Middle frontal gyrus (tissue), 1 donor: ENCODE measurements at regions not wholly inside any gene's neighbourhood (a gene's known extent, or its start where the extent isn't known, plus 50 kb on each side); places are given as distances from the start of the nearest gene placed in this dataset.
"Not testable (repeated sequence)": the region's sequence is repeated elsewhere in the genome, so short reads cannot be mapped to it uniquely, and the experiment has no call there.

Experiments
- DNase-seq: peaks from one replicate; pipeline ENCODE4 v3.0.0-alpha.2; 2015; ENCODE audit warnings: low spot score; ENCODE audit errors: extremely low spot score

DNA sequence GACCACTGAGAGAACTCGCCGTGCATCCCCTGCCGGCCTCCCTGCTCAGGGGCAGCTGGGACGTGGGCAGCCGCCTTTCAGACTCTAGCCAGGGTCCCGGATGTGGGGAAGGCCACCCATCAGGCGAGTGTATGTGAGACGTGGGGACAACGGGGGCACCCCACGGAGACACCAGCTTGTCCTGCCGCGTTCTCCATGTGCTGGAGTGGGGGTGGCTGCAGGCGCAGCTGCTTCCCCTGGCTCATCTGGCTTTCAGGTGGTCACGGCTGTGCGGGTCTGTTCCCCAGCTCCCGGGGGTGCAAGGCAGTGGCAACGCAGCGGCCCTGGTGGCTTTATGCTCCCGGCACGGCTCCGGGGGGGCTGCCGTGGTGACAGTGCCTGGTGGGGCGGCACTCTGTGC lies 4427.5 kb upstream of the TPTE start:
- DNase-seq = not testable (repeated sequence)

DNA sequence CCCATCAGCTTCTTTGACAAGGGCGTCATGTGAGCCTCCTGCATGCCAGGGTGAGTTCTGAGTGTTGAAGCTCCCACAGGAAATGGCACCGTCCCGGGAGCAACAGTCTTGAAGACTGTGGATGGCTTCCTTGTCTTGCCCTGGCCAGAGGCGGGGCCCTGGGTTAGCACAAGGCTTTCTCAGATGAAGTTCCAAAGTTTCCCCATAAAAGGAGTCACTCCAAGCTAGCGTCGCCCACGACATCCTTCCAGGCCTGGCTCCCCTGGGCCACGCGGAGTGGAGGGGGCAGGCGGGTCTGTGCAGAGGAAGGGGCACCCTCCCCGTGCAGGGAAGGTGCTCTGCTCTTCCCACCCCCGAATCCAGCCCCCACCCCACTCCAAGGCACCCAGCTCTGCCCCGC lies 4426.1 kb upstream of the TPTE start:
- DNase-seq = not testable (repeated sequence)

DNA sequence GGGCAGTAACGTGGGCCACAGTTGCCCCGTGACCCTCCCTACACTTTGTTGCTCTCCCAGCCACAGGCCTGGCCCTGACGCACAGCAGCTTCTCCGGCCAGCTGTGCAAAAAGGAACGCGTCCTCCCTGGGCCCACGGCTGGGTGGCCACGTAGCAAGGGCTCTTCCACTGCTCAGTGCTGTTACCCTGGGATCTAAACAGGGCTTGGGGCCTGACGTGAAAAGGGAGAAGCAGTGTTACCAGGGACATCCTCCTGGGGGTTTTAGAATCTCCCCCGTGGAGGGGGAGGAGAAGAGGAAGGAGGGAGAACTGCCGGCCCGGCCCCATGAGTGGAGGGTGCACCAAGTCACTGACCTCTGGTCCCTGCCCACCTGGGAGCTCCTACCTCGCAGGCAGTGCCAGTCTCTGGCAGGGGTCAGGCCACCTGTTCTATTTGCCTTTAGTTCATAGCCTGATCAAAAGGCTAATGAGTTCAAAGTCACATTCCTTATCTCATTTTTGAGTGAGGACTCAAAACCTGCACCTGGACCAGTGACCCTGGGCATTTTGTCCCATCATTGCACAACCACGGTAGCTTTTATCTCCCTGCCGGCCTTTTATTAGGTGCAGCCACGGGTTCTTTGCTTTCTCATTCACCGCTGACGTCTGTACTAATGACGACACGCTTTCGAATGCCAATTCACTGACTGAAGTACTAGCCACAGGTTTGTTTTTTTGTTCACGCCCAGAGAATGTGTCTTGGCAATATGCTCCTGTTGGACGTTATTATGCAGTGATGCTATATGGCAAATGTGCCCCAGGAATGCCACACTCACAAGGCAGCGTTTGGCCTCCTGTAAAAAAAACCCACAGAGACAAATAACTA lies 4424.6 kb upstream of the TPTE start:
- DNase-seq = not testable (repeated sequence)

DNA sequence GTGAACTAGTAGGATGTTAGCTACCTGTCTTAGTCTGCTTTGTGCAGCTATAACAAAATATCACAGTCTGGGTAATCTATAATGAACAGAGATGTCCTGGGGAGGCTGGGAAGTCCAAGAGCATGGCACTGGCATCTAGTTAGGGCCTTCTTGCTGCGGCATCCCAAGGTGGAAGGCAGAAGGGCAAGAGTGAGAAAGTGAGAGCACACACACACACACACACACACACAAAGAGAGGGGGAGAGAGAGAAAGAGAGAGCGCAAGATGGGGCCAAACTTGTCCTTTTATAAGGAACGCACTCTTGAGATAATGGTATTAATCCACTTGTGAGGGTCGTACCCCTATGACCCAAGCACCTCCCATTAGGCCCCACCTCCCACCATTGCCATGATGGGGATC lies 4423.6 kb upstream of the TPTE start:
- not testable (repeated sequence) for DNase-seq

DNA sequence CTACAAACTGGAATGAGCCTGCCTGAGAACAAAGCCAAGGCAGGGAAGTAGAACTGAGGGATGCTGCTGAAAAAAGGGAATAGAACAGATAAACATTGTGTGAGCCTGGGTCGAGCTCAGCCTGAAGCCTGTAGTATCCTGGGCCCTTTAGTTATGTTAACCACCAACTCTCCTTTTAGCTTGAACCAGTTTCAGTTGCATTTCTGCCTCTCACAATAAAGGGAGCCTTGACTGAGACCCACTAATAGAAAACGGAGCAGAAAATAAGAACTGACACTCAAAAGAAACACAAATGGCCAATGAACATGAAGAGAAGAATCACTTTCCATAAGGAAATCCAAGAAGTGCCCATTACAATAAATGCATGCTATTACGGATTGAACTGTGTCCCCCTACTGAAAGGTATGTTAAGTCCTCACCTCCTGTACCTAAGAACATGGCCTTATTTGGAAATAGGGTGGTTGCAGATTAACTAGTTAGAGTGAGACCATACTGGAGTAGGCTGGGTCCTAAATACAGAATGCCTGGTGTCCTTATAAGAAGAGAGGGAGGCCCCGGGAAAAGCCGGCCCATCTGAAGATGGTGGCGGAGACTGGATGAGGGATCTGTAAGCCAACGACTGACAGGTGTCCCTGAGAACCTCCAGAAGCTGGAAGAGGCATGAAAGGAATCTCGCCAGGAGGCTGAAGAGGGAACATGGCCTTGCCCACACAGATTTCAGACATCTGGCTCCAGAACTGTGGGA lies 4423.0 kb upstream of the TPTE start:
- DNase-seq = not testable (repeated sequence)

DNA sequence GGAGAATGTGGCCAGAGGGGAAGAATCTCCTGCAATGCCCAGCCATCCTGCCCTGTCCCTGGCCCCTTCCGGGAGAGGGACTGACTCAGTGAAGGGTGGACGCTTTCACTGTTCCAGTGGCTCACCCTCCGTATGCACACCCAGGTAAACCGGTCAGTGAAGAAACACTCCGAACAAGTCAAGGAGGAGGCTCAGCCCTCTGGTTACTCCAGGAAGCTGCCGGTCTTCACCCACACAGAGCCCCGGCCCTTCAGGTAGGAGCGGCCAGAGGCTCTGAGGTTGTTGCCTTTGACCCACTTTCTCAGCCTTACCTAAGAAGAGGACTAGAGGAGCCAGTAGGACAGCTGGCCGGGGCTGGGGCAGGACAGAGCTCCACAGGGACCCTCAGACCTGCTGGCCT lies 4419.8 kb upstream of the TPTE start:
- not testable (repeated sequence) for DNase-seq

DNA sequence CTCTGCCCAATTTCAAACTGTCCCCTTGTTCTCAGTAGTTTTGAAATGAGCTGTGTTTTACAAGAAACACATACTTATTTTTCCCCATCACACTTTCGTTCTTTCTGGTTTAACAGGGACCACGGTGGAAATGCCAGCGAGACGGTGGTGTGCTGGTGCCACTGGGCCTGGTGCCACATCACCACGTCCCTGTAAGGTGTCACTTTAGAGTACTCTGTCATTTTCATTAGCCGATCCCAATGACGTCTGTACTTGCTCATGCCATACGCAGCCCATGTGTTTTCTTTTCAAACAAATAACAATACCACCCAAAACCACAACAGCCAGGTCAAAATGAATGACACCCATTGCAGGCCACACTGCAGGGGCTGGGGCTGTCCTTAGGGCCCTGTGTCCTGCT lies 4416.8 kb upstream of the TPTE start:
- not testable (repeated sequence) for DNase-seq

DNA sequence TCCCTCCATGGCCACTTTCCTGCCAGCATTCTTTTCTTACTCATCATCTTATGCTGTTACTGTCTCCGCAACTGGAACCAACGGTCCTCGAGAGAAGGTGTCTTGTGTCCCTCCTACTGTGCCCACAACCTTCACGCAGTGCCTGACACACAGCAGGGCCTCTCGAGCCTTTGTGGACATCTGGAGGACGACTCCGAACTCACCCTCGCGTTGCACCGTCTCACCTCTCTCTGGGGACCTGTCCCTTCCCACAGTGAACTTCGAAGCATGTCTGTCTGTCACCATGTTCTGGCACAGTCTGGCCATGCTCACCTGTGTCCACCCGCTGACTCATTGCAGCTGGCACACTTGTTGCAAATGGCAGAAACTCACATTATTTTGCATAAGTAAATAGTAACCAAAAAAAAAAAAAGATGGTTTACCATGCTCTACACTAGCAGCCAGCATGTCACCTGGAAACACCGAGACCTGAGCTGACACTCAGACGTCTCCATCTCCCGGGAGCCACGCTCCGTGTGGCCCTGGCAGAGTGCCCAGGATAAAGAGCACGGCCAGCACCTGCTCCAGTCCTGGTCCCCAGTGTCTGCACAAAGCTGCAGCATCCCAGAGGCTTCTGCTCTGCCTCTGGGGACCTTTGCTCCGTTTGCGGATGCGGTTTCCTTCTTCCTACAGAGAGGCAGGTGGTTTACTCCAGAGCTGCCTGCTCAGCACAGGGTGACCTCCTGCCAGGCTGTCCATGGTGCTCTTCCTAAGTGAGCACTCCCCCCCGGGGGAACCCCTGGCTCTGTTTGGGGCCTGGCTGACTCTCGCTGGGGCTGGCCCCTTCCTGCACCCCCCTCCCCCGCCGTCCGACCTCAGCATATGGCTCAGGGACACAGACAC lies 4414.5 kb upstream of the TPTE start:
- DNase-seq = not testable (repeated sequence)

DNA sequence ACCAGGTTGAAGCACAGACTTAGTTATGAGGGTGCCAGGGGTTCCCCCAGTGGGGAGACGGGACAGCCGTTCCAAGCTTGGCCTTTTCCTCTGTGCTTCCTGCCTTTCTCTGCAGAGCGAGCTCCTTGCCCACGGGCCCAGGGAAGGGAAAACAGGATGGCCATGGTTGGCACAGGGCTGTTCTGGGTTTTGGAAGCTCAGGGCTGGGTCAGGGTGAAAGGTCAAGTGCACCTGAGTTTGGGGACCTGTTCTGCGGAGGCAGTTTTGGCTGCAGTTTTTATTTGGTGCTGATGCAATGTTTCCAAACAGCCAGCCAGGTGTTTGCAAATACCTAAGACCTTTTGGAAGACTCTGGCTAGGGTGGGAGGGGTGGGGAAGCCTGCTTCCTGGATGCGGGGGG lies 4412.5 kb upstream of the TPTE start:
- DNase-seq = not testable (repeated sequence)

DNA sequence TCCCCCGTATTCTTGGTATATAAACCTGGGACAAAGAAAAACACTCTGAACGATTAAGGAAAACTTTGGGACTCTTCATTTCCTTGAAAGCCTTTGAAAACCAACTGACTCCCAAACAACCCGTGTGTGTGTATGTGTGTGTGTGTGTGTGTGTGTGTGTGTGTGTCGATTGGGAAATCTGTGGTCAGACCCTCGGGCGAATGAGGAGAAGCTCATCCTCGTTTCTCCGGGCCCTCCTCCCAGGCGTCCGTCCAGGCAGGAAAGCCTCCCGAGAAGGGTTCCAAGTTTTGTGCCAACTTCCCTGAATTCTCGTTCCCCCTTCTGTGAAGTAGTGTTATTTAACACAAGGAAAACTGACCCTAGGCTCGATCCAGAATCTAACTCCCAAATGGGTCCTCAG lies 4411.6 kb upstream of the TPTE start:
- DNase-seq = peak; percentile 1

DNA sequence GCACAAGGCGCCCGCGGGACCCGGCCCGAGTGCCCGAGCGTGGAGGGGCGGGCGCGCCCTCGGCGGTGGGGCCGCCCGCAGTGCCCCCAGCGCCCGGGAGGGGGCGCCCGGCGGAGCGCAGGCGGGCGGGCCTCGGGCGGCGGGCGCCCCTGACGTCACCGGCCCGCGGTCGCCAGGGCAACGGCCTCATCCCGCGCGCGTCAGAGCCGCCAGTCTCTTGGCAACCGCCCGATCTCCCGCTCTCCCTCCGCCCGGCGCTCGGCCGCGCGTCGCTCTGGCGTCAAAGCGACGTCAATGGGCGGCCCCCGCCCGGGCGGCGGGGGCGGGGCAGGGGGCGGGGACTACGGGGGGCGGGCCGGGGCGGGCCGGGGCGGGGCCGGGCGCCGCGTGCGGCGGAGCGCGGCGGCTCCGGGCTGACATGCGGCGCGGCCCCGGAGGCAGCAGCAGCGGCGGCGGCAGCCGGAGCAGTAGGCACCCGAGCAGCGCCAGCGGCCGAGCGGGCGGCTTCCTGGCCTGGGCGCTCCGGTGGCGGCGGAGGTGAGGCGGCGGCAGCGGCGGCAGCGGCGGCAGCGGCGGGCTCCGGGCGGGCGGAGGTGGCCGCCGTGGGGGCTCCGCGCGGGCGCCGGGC lies 4410.6 kb upstream of the TPTE start:
- not testable (repeated sequence) for DNase-seq

DNA sequence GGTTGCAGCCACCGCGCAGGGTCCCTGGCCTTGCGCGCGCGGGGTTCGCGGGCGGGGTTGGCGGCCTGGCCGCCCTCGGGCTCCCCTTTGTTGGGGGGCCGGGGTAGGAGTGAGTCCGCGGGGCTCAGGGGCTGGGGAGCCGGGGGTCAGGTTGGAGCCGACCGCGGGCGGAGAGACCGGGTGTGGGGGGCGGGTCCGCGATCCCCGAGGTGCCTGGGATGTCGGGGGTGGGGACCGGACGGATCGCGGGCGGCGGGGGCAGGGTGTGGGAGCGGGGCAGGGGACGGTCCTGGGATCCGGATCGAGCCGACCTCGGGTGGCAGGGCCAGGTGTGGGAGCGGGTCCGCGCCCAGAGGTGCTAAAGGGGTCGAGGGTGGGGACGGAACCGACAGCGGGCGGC lies 4410.0 kb upstream of the TPTE start:
- not testable (repeated sequence) for DNase-seq

DNA sequence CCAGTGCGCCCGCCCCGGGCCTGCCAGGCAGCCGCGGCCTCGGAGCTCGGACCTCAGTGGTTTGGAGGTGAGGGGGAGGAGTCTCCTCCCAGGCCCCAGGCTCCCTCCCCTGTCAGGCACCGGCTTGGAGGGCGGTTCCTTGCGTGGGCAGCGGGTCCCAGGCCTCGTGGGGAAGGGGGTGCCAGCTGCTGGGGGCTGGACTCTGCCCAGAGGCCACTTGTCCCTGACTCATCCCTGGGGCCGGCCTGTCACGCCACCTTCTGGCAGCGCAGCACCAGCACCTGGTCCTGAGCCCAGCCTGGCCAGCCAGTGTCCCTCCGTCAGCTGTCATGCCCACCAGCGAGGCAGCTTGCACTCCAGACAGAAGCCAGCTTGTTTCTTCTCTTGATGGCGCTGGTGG lies 4403.0 kb upstream of the TPTE start:
- DNase-seq = not testable (repeated sequence)

DNA sequence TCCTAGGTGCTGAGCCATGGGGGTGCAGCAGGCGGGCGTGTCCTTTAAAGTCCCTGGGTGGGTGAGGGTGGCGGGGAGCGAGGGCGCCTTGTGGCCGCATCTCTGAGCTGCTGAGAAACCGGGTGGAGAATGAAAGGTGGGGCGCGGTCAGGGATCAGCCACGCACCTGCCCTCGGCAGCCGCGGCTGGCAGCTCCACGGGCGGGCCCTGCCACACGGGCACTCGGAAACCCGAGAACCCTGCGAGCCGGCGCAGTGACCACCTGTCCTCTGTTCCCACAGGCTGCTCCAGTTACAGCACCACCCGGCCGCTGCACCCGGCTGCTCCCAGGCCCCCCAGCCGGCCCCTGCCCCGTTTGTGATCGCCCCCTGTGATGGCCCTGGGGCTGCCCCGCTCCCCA lies 4400.5 kb upstream of the TPTE start:
- not testable (repeated sequence) for DNase-seq

DNA sequence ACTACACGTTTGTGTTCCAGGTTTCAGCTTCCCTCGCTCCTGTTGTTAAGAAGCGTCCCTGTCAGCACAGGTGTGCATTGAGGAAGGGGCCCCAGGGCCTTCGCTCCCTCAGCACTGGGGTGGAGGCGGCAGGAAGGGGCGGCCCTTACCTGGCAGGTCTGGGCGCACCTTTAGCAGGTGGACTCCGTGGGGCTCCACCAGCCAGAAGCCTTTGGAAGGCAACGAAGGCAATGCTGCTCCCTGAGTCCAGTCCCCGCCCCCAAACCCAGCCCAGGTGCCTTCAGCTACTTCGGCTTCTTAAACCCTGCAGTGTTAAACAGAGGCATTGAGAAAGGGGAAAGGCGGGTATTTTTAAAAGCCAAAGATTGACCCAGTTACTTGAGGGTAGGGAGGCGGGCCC lies 4398.8 kb upstream of the TPTE start:
- not testable (repeated sequence) for DNase-seq

DNA sequence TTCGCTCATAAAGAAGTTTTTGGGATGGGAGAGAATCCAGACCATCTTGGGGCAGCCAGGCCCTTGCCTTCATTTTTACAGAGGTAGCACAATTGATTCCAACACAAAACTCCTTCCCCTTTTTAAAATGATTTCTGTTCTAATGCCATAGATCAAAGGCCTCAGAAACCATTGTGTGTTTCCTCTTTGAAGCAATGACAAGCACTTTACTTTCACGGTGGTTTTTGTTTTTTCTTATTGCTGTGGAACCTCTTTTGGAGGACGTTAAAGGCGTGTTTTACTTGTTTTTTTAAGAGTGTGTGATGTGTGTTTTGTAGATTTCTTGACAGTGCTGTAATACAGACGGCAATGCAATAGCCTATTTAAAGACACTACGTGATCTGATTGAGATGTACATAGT lies 4398.2 kb upstream of the TPTE start:
- DNase-seq = not testable (repeated sequence)

DNA sequence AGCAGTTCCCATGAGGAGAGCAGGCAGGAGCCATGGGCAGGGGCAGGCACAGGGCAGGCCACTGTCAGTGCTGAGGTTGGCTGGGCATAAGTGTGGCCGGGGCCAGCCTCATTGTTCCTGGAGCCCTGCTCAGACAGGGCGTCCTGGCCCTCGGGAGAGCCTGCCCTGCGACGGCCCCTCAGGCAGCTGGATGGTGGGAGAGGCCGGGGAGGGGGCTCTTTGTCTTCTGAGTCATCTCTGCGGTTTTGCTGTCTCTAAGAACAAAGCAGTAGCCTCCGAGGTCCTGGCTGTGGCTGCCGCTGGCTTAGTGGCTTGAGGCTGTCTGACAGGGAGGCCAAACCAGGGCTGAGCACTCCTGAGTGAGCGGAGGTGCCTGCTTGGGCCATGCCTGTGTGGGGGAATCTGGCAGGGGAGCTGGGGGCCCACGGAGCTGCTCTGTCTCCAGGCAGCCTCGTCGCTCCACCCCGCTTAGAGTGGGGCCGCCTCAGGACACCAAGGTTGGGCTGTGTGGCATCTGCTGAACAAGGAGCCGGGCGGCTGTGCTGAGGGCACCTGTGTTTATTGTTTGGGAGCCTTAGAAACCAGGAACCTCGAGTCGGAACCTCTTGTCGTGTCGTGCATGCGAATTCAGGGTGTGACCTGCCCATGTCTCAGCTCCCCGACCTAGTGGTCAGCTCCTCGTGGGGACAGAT lies 4395.7 kb upstream of the TPTE start:
- not testable (repeated sequence) for DNase-seq

DNA sequence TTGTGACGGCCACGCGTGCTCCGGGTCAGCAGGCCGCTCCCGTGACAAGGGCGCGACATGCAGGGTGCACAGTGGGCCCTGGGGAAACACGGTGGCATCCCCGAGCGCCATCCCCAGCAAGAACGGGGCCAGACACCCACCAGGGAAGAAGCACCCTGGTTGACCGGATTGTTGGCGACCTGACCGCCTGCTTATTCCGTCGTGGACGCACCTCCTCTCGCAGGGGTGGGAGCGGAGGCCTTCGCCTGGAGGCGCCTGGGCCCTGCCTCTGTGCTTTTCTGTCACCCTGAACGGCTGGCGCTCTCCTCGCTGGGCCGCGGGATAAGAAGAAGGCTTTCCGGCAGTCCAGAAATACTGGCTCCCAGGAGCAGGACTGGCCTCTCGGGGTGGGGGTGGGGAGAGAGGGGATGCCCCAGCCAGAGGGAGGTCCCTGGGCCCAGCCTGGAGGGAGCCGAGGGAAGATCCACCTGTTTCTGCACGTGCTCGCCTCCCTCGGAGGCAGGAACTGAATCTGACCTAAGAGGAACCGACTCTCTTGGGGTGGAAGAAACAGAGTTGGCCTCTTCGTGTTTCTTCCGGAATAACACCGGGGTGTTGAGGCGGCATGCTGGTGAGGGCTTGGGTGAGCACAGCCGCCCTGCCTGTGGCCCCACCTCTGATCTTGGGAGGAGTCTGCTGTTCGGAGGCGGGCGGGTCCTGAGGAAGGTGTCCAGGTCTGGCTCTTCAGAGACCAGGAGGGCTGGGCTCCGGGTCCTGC lies 4394.2 kb upstream of the TPTE start:
- not testable (repeated sequence) for DNase-seq

DNA sequence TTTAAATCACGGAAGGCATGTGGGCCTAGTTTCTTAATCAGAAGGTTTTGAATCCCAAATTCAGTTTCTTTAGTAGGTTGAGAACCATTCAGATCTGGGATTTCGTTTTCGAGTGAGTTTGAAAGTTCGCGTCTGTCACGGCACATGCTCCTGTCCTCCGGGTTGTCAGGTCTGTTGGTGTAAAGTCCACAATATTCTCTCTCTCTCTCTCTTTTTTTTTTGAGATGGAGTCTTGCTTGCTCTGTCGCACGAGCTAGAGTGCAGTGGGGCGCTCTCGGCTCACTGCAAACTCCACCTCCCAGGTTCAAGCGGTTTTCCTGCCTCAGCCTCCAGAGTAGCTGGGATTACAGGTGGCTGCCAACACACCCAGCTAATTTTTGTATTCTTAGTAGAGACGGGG lies 4390.6 kb upstream of the TPTE start:
- DNase-seq = not testable (repeated sequence)

DNA sequence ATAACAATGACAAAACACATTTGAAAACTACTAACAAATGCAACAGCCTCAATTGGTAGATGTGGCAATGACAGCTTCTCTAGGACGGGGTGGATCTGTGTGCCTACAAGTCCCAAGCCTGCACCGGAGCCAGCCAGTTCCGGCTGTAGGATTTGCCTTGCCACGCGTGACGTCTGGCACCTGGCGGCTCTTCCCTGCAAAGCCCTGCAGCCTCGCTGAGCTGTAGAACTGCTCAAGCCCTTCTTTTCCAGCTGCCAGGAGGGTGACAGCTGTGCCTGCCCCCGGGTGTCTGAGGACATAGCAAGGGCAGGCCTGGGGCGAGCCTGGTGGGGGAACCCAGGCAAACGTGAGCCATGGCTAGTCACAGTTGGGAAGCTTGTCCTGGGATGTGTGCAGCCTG lies 4388.0 kb upstream of the TPTE start:
- not testable (repeated sequence) for DNase-seq
